HK-2 (cell line): ENCODE measurements at regions not wholly inside any gene's neighbourhood (a gene's known extent, or its start where the extent isn't known, plus 50 kb on each side); places are given as distances from the start of the nearest gene placed in this dataset.
"Not testable (repeated sequence)": the region's sequence is repeated elsewhere in the genome, so short reads cannot be mapped to it uniquely, and the experiment has no call there.

ENCODE experiments used
- DNase-seq: peaks from one replicate; pipeline ENCODE4 v3.0.0-alpha.2; 2018; ENCODE audit not compliant: unreplicated experiment

DNA sequence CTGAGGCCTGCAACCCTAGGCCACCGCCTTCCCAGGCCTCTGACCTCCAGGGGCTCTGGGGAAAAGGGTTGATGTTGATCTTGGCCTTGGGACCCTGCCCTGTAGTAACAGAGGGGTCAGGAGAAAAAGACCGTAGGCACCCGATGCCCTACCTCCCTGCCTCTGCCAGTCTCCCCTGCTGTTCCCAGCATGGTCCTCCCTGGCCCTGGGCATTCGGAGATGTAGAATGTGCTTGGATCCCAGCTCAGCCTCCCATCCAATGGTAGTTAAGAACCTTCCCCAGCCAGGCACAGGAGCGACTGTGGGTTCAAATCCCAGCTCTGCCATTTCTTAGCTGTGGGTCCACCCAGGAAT, 72.0 kb upstream of the TARDBP start:
- DNase-seq, result no peak

DNA sequence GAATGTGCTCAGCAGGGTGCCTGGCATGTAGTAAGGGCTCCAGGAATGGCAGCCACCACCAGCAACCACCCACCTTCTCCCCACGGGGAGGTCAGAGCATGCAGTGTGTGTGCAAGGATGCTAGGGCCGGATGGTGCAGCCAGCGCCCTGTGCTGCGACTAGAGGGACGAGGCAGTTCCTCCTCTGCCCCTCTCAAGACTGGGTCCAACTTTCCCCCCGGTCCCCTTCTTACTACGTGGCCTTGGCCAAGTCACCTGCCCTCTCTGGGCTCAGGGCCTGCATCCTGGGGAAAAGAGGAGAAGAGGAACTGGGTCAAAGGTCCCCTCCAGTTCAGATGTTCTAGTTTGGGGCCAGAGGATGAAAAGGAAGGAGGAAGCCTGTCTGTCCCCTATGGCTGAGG, 71.6 kb upstream of the TARDBP start:
- no peak for DNase-seq

- DNase-seq, result peak; percentile 53
Observed at GRCh38 chr1:10941891-10942541, 70.4 kb upstream of the TARDBP start.

DNA sequence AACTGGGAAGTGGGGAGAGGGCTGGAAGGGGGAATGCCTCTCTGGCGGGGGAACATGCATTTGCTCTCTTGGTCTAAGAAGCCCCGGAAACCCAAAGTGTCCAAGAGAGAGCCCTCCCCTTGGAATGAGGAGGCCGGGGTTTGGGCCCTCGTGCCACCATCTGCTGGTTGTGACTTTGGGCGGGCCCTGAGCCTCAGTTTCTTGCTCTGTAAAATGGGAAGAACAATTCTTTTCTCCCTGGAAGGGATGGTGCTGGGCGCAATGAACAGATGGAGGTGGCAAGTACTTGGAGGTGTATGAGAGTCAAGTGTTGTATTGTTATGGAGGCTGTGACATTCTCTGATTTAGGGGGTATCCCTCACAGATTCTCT, 69.9 kb upstream of the TARDBP start:
- no peak for DNase-seq

- no peak for DNase-seq
Observed at GRCh38 chr1:10943041-10943440, 69.4 kb upstream of the TARDBP start.

DNA sequence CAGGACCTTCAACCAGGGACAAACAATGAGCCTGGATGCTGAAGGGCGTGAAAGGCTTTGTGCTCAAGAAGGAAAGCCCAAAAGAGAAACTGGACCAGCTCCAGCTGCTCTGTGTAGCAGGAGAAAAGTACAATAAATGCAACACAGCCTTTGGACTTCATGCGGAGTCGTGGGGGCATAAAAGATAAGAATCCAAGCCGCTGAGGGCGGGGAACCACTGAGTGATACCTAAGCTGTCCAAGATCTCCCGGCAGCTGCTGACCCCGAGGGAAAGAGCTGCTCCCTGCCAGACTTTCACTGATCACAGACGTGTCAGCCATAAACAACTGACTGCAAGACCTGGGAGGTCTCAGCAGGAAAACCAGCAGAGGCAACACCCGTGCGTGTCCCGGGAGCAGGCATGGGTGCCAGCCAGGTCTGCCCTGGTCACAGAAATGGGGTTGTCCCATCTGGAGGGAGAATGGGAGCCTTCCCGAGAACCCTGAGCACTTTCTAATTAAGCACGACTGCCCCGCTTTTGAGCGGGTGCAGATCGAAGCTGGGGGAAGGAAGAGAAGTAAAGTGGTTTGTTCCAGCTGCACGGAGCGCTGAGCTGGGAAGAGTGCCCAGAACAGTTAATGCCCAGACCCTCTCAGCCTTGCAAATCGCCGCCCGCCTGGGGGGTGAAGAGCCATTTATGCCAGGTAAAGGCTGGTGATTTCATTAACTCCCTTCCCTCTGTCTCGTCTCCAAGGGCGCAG, 68.3 kb upstream of the TARDBP start:
- DNase-seq, result no peak

DNA sequence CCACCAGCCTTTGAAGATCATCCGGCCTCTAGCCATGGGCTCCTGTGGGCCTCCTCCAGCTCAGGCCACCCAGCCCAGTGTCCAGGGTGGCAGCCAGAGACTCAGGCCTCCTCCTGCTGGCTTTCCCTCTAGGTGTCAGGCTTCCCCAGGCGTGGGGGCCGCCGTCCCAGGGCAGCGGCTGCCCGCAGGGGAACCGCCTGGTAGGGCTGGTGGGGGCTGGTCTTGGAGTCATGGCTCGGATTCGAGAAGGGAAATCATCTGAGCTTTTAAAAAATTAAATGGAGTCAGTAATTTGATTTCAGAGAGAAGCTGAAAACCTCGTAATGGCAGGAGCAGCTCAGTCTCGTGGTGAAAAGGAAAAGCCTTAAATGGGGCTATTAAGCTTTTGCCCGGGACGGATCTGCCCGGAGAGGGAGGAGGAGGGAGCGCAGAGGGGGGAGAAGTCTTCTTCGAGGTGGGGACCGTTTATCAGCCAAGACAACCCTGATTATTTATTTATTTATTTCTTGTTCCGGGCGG, 66.4 kb upstream of the TARDBP start:
- no peak for DNase-seq

DNA sequence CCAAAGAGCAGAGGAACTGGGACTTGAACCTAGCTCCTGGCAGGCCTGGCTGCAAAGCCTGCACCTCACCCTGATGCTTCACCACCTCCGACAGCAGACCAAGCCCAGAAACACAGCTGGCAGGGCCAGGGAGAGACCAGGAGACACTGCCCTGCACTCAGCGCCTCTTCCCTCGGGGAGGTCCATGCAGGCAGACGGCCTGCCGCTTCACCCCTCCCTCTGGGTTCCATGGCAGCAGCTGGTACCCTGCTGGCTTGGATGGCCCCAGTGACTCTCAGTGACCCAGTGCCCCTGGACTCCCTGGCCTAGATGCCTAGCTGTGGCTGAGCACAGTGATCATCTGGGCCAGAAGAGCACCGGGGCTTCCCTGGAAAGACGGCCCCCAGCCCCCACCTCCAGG, 65.3 kb upstream of the TARDBP start:
- no peak for DNase-seq

DNA sequence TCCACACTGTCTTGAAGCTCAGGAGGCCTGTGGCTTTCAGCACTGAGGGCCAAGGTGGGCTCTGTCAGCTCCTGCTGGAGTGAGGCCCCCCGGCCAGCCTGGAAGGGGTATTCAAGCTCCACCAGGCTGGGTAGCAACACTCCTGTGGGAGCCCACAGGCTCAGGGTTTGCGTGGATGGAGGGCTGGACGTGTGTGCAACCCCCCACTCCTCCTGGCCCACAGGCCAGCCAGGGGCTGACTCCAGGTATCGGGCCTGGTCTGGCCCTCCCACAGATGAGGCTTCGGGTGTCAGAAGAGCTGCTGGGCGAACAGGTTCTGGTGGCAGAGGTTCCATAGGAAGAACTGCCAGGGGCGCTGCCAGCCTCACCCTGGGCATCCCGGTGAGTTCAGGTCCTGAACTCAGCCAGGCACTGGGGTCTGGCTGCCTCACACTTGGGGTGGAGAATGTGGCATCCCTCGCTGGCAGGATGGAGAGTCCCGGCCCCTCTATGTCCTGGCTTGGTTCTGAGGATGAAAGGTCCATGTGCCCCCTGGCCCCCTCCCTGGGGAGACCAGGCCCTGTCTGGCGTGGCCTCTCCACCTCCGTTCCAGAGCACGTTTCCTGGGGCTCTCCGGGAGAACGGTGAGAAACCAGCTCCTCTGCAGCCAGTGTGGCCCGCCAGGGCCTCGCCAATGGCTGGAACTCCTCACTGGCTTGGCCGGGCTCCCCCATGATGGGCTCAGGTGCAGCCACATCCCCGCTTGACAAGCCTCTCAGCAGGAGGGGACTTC, 64.6 kb upstream of the TARDBP start:
- DNase-seq, result no peak

- no peak for DNase-seq
Observed at GRCh38 chr1:10948463-10948775, 64.0 kb upstream of the TARDBP start.

DNA sequence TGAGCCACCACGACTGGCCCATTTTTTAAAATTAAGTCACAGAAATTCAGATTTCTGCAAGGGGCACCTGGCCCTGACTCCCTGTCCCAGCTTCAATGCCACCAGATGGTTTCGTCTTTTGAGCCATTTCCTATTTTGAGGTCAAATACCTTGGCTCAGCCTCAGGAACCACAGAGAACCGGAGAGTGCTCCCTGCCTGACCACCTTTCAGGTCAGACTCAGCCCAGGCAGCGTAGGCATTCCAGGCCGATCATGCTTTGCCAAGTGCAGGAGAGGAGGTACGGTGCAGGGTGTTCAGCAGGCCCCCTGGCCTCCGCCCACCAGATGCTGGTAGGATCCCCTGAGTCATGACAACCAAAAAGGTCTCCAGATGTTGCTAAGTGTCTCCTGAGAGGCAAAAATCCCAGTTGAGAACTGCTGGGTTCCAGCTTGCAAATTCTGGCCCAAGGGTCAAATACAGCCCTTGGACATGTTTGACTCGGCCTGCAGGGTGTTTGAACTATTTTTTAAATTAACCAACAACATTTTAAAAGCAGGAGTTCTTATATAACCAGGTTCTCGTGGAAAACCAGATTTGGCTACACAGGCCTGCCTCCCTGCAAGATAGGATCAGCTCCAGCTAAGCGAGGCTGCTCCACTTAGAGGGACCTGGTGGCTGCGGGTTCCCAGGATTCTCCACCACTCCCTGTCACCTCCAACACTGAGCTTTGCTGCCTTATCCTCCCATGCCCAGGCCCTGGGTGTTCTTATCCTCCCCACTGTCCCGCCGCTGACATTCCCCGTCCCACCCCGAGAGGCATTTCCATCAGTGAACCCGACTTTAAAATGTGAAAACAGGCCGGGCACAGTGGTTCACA, 61.9 kb upstream of the TARDBP start:
- no peak for DNase-seq

DNA sequence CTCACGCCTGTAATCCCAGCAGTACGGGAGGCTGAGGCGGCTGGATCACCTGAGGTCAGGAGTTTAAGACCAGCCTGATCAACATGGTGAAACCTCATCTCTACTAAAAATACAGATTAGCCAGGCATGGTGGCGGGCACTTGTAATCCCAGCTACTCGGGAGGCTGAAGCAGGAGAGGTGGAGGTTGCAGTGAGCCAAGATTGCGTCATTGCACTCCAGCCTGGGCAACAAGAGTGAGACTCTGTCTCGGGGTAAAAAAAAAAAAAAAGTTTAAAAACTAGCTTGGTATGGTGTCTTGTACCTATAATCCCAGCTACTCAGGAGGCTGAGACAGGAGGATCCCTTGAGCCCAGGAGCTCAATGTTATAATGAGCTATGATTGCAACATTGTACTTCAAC, 61.2 kb upstream of the TARDBP start:
- DNase-seq, result not testable (repeated sequence)

- no peak for DNase-seq
Observed at GRCh38 chr1:10951961-10952360, 60.5 kb upstream of the TARDBP start.

DNA sequence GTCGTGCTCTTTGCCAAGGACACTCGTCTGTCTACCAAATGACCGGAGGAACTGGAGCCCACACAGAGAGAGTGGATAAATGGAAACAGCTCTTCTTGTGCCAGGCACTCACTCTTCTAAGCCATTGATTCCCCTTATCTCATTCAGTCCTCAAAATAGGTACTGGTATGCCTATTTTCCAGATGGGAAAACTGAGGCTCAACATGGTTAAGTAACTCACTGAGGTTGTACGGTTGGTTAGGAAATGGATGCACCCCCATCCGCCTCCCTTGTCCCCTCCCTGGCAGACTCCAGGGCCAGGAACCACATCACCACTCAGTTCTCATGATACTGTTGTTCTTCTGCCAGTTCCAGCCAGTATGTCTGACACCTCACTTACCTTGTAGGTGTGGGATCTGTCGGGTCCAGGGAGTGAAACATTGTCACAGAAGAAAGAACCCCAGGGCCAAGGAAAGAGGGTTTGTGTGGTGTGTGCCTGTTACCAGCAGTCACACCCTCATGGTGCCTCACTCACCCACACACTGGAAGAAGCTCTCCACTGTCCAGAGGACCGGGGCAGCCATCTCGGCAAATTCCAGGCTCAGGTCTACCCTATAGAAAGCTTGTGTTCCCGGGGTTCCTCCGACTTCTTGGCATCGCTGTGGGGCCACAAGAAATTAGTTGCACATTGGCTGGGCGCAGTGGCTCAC, 58.8 kb upstream of the TARDBP start:
- DNase-seq, result no peak

GRCh38 chr1:10957133-10957532, 55.3 kb upstream of the TARDBP start:
- no peak for DNase-seq

GRCh38 chr1:10958614-10959013, 53.8 kb upstream of the TARDBP start:
- no peak for DNase-seq

- peak; percentile 79 for DNase-seq
Observed at GRCh38 chr1:10960411-10961299, 51.8 kb upstream of the TARDBP start.

- DNase-seq, result no peak
Observed at GRCh38 chr1:10961300-10961833, 51.1 kb upstream of the TARDBP start.

DNA sequence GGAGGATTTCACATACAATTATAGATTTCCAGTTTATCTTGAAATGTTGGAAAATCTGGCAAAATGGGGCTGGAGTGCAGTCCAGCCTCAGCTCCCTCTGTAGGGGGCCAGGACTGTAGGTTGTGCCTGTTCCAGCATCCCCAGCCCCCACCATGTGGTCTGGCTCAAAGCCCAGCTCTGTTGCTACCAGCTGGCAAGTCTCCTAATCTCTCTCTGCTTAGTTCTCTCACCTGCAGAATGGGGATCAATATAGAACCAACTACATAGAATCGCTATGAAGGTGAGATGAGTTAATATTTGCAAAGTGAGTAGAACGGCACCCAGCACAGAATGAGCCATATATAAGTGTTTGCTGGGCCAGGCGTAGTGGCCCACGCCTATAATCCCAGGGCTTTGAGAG, 50.0 kb upstream of the TARDBP start:
- no peak for DNase-seq
